GM19025 (cell line): ENCODE measurements at regions not wholly inside any gene's neighbourhood (a gene's known extent, or its start where the extent isn't known, plus 50 kb on each side); places are given as distances from the start of the nearest gene placed in this dataset.
"Not testable (repeated sequence)": the region's sequence is repeated elsewhere in the genome, so short reads cannot be mapped to it uniquely, and the experiment has no call there.

Source experiments
- ATAC-seq: cut with Tn5 transposase; IDR thresholded peaks from one replicate; pipeline ENCODE4 v1.9.1; 2021; ENCODE audit warnings: mild to moderate bottlenecking, low read depth, moderate library complexity; ENCODE audit not compliant: unreplicated experiment

- no peak for ATAC-seq
Observed at GRCh38 chr13:84191139-84191538, 308.9 kb upstream of the SLITRK1 start.

GRCh38 chr13:84187626-84188025 lies 305.4 kb upstream of the SLITRK1 start:
- ATAC-seq: no peak

- no peak for ATAC-seq
Observed at GRCh38 chr13:84139561-84140158, 257.4 kb upstream of the SLITRK1 start.

- peak; percentile 99 for ATAC-seq
Observed at GRCh38 chr13:84137292-84137691, 255.0 kb upstream of the SLITRK1 start.

- no peak for ATAC-seq
Observed at GRCh38 chr13:84136582-84136981, 254.3 kb upstream of the SLITRK1 start.

- no peak for ATAC-seq
Observed at GRCh38 chr13:84132491-84132890, 250.2 kb upstream of the SLITRK1 start.

GRCh38 chr13:84131249-84131648 lies 249.0 kb upstream of the SLITRK1 start:
- ATAC-seq: no peak

GRCh38 chr13:84130495-84131114 lies 248.3 kb upstream of the SLITRK1 start:
- ATAC-seq: no peak

GRCh38 chr13:84129966-84130365 lies 247.7 kb upstream of the SLITRK1 start:
- no peak for ATAC-seq

GRCh38 chr13:84127597-84128128 lies 245.4 kb upstream of the SLITRK1 start:
- no peak for ATAC-seq

- no peak for ATAC-seq
Observed at GRCh38 chr13:84126671-84127171, 244.4 kb upstream of the SLITRK1 start.

- ATAC-seq: no peak
Observed at GRCh38 chr13:84121456-84121855, 239.2 kb upstream of the SLITRK1 start.

GRCh38 chr13:84118839-84119409 lies 236.7 kb upstream of the SLITRK1 start:
- no peak for ATAC-seq

GRCh38 chr13:84098273-84098672 lies 216.0 kb upstream of the SLITRK1 start:
- no peak for ATAC-seq

- no peak for ATAC-seq
Observed at GRCh38 chr13:84097148-84097547, 214.9 kb upstream of the SLITRK1 start.

- no peak for ATAC-seq
Observed at GRCh38 chr13:84096216-84096615, 213.9 kb upstream of the SLITRK1 start.

- no peak for ATAC-seq
Observed at GRCh38 chr13:84088996-84089395, 206.7 kb upstream of the SLITRK1 start.

GRCh38 chr13:84086847-84087162 lies 204.5 kb upstream of the SLITRK1 start:
- ATAC-seq: no peak

GRCh38 chr13:84086098-84086846 lies 204.0 kb upstream of the SLITRK1 start:
- ATAC-seq: not testable (repeated sequence)

GRCh38 chr13:84082462-84082861 lies 200.2 kb upstream of the SLITRK1 start:
- ATAC-seq: no peak
